HG02571 (cell line): ENCODE measurements at regions not wholly inside any gene's neighbourhood (a gene's known extent, or its start where the extent isn't known, plus 50 kb on each side); places are given as distances from the start of the nearest gene placed in this dataset.
"Not testable (repeated sequence)": the region's sequence is repeated elsewhere in the genome, so short reads cannot be mapped to it uniquely, and the experiment has no call there.

Source experiments
- ATAC-seq: cut with Tn5 transposase; IDR thresholded peaks from one replicate; pipeline ENCODE4 v1.9.1; 2021; ENCODE audit warnings: mild to moderate bottlenecking, moderate library complexity; ENCODE audit not compliant: unreplicated experiment

- peak; percentile 40 for ATAC-seq
Measured at GRCh38 chr10:38356527-38356926, 262.4 kb downstream of the ZNF37A start.

GRCh38 chr10:38362514-38362913, 268.4 kb downstream of the ZNF37A start:
- not testable (repeated sequence) for ATAC-seq

GRCh38 chr10:38364073-38364472, 269.9 kb downstream of the ZNF37A start:
- not testable (repeated sequence) for ATAC-seq

DNA sequence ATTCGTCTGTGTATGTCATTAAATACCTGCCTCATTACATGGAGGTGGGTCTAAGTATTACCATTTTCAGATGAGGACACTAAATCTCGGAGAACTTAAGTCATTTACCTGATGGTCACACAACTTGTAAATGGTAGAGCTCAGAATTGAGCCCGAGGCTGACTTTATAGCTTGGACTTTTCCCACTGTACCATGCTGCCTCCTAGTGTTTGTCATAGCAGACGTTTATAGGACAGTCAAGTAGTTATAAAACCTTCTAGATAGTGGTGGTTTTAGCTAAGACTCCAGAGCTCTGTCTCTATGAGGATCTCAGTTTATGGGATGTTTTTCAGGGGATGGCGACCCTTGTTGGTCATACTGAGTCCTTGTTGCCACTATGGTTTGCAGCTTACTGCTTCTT, 271.8 kb downstream of the ZNF37A start:
- ATAC-seq = not testable (repeated sequence)

GRCh38 chr10:38383800-38384199, 289.7 kb downstream of the ZNF37A start:
- not testable (repeated sequence) for ATAC-seq

DNA sequence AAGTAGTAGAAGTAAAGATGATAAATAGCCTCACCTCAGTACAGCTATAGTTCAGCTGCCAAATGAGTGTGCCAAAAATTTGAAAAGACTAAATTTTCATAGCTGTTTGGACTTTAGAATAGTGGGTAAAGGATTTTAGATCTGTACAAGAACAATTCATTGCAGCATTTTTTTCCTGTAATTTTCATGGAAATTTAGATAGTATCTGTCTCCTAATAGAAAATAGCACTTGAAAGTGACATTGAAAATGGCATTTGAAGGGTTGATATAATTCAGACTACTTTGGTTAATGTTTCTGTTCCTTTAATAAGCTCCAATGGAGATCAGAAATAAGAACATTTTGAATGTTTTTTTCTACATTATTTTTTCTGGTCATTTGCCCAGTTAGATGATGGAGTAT, 292.7 kb downstream of the ZNF37A start:
- not testable (repeated sequence) for ATAC-seq

DNA sequence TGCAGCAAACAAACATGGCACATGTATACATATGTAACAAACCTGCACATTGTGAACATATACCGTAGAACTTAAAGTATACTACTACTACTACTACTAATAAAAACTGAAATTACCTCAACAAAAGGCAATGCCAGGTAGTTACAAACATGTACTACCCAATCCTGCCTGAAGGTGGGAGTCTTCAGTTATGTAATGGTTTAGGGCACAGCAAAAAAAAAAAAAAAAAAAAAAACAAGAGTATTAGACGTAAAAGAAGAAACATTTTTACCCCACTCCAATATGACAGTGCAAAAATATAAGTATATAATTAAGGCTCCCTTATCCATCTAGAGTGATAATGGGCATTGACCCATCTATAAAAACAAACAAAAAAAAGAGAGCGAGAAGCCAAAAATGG, 296.6 kb downstream of the ZNF37A start:
- not testable (repeated sequence) for ATAC-seq

DNA sequence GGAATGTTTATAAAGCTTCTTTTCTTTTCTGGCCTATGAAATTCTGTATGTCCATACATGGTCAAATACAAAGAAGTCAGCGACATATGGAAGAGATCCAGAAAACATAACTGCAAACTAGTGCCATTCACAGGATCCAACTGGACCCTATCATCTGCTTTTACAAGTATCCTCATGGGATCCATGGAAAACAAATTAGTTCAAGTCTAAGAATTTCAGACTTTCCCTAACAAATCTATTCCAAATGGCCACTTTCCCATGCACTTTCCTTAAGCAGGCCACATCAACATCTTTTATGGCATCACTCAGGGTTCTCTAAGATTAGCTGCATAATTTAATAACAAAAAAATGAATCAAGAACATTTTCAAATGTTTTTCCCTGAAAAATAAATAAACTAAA, 301.3 kb downstream of the ZNF37A start:
- not testable (repeated sequence) for ATAC-seq

DNA sequence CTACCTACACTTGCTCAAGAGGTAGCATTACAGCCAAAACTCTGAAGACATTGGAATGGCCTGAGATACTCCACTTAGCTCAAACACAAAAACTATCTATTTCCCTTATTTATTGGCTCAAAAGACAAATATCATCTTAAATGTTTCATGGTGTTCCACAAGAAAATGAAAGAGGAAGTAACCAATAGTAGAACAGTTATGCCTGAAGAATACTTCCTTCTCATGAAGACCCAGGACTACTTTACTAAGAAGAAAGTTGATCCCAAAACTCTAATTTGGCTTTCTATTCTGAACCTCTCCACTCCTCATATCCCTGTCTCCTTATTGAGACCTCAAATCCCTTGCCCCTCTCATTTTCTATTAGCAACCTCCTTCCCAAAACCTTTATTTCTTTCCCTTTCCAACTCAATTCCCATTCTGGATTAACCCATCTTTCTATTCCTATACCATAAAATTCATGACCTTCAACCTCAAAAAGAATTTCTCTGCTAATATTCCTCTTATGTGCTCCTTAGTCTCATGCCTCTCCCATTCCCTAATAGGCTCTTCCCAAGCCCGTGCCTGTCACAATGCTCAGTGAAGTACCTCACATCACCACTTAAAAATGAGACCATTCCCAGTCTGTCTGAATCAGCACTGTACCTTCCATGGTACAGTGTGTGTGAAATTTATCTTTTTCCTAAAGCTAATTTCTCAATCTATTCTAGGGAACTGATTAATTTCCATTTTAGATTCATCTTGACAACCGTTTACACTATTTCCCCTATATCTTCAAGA, 302.2 kb downstream of the ZNF37A start:
- ATAC-seq = not testable (repeated sequence)

DNA sequence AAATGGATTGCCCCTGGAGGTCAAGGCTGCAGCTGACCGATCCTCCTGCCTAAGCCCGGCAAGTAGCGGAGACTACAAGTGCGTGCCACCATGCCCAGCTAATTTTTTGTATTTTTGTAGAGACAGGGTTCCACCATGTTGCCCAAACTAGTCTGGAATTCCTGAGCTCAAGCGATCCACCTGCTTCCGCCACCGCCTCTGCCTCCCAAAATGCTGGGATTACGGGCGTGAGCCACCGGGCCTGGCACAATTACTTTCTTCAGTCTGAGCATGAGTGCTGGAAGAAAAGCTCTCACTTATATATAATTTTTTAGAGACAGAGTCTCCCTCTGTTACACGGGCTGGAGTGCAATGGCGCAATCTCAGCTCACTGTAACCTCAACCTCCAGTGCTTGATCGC, 307.4 kb downstream of the ZNF37A start:
- ATAC-seq = not testable (repeated sequence)

DNA sequence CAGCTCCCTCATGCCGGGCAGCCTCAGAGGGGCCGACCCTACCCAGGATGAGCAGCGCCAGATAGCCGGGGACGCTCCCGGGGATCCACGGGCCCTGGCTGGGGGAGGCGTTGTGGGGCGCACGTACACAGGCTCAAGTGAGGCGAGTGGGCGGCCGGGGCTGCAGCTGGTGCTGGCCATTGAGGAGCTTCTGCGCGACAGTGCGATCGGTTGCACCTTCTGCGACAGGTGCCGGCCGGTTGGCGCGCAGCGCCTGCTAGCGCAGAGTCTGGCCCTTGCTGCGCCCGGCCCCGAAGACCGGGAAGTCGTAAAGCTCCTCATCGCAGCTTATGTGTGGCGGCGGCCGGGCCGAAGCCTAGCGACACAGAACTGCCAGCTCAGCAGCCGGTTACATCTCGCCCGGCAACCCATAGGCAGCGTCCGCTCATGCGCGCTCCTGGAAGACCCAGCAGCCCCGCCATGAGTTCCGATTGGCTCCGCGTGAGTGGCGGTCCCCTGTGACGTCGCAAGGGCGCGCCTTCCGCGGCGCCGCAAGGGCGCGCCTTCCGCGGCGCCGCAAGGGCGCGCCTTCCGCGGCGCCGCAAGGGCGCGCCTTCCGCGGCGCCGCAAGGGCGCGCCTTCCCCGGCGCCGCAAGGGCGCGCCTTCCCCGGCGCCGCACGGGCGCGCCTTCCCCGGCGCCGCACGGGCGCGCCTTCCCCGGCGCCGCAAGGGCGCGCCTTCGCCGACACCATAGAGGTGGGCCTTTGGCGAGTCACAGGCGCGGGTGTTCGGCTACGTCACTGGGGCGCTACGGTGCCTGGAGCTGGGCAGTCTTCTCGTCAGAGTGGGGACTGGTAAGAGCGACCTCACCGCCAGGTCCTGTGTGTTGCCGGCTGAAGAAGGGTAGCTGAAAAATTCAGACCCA, 308.6 kb downstream of the ZNF37A start:
- ATAC-seq = peak; percentile 98

- not testable (repeated sequence) for ATAC-seq
Measured at GRCh38 chr10:38403347-38404117, 309.4 kb downstream of the ZNF37A start.

GRCh38 chr10:38423634-38424033, 329.5 kb downstream of the ZNF37A start:
- ATAC-seq = not testable (repeated sequence)

DNA sequence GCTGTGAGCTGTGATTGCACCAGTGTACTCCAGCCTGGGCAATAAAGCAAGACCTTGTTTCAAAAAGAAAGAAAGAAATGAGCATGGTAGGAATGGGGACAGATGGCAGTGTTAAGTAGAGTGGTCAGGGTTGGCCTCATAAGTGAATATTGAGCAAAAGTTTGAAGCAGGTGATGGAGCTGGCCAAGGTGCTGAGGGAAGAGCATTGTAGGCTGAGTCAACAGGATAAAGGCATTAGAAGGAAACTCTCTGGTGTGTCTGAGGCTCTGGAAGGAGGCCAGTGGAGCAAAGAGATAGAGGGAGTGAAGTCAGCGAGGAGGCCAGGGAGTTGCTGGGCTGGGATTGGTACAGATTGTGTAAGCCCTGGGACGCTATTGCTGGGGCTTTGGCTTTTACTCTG, 336.1 kb downstream of the ZNF37A start:
- not testable (repeated sequence) for ATAC-seq

- not testable (repeated sequence) for ATAC-seq
Measured at GRCh38 chr10:38437359-38437758, 343.2 kb downstream of the ZNF37A start.

DNA sequence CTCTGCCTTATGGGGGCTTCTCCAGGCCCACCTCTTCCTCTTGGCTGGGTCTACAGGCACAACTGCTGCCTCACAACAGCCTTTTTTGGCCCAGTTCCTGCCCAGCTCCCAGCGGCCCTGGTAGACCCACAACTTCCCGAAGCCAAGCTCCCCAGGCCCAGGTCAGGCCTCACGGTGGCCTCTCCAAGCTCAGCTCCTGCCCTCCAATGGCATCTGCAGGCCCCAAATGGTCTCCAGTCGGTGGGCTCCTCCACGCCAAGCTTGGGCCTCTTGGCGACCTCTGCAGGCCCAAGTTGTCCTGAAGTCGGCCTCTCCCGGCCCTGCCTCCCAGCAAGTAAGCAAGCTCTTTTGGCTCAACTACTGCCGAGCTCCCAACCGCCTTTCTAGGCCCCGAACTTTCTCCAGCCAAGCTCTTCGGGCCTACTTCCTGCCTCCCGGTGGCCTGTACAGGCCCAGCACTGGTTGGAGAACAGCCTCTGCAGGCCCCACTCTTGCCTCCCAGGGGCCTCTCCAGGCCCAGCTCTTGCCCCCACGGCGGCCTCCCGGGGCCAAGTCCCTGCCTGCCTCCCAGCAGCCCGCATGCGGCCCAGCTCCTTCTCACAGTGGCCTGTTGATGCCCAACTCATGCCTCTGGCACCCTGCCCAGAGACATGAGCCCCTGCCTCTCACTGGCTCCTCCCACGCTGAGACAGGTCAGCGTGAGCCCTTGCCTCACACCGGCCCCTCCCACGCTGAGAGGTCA, 354.6 kb downstream of the ZNF37A start:
- ATAC-seq = not testable (repeated sequence)

- ATAC-seq = not testable (repeated sequence)
Measured at GRCh38 chr10:38449618-38450017, 355.5 kb downstream of the ZNF37A start.

GRCh38 chr10:38450372-38451057, 356.4 kb downstream of the ZNF37A start:
- ATAC-seq = not testable (repeated sequence)

DNA sequence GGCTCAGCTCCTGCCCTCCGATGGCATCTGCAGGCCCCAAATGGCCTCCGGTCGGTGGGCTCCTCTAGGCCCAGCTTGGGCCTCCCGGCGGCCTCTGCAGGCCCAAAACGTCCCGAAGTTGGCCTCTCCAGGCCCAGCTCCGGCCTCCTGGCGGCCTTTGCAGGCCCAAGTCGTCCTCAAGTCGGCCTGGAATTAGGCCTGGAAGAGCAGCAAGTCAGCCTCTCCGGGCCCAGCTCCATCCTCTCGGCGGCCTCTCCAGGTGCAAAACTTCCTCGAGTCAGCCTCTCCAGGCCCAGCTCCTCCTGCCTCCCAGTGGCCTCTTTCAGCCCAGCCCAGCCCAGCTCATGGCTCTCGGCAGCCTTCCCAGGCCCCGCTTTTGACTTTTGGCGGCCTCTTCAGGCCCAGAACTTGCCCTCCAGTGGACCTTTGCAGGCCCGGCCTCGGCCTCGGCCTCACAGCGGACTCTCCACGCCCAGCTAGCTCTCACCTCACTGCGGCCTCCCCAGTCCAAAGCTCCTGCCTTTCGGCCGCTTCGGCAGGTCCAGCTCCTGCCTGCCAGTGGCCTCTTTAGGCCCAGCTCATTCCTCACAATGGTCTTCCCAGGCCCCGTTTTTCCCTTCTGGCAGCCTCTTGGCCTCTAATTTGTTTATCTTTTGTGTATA, 357.3 kb downstream of the ZNF37A start:
- ATAC-seq = not testable (repeated sequence)
